ENCODE measurements at regions not wholly inside any gene's neighbourhood (a gene's known extent, or its start where the extent isn't known, plus 50 kb on each side); places are given as distances from the start of the nearest gene placed in this dataset.
"Not testable (repeated sequence)": the region's sequence is repeated elsewhere in the genome, so short reads cannot be mapped to it uniquely, and the experiment has no call there.

- intact Hi-C loops (cut with micrococcal nuclease) = no loop called here
Observed at GRCh38 chr6:132143258-132143657, 192.1 kb upstream of the CCN2 start.

- intact Hi-C loops (cut with micrococcal nuclease) = no loop called here
Observed at GRCh38 chr6:132142768-132143167, 191.6 kb upstream of the CCN2 start.

DNA sequence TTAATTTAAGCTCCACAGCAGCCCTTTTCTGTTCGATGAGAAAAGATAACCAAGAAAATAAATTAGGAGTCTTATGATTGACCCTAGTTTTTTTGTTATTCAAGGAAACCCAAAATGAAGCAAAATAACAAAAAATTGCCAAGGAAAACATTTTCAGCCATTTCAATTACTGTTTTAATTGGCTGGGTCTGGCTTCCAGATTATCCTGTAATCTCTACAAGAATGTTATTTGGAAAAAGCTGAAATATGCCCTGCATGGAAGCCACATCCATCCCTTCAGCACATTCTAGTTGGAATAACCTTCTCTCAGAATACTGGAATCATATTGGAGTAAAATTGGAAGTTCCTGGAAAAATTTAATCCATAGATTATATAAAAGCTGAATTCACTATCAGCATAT, 191.1 kb upstream of the CCN2 start:
- intact Hi-C loops (cut with micrococcal nuclease) = no loop called here

GRCh38 chr6:132140189-132140588, 189.0 kb upstream of the CCN2 start:
- intact Hi-C loops (cut with micrococcal nuclease) = no loop called here

DNA sequence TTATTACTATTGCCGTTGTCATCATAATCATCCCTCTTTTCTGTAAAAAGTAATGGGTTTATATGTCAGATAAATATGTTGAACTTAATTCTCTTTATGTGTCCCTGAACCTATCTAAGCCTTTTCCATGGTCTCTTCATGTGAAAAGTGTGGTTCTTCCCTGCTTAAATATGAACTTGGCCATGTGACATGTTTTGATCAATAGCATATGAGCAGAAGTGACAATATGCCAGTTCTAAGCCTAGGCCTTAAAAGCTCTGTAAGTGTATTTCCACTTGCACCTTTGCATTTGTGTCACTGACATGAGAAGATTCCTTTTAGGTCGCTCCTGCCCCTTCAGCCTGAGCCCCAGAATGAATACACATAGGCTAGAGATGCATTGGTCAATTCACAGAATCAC, 188.4 kb upstream of the CCN2 start:
- intact Hi-C loops (cut with micrococcal nuclease) = no loop called here

- intact Hi-C loops (cut with micrococcal nuclease) = no loop called here
Observed at GRCh38 chr6:132136981-132137380, 185.8 kb upstream of the CCN2 start.

GRCh38 chr6:132135409-132135808, 184.2 kb upstream of the CCN2 start:
- intact Hi-C loops (cut with micrococcal nuclease) = no loop called here

DNA sequence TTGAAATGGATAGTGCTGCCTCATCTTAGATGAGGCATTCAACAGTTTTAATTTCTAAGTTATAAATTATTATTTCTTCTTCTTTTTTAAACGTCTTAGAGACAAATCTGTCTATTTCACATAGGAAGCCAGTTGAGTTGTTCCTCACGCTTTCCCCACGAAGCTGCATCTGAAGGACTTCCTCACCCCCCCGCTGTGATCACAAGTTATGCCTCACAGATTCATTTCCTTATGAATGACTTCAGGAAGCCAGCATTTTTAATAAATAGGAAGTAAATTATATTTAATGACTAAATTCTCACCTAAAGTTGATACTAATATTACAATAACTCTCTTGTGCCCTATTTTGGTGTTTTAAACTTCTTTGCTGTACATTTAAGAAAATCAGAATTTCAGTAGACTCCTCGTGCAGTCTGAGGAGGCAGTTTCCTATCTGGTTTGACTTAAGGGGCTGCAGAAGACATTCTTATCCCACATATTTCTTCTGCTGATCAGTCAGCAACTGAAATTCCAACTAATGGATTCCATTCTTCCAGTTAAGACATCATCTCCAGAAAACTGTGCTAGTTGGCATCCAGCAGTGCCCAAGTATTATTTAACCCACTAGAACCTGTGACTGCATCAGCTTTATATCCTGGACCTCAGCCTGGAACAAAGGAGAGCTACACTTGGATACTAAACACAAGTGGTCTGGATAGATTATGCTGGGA, 182.7 kb upstream of the CCN2 start:
- intact Hi-C loops (cut with micrococcal nuclease) = no loop called here

GRCh38 chr6:132132924-132133639, 181.9 kb upstream of the CCN2 start:
- intact Hi-C loops (cut with micrococcal nuclease) = no loop called here

GRCh38 chr6:132132422-132132821, 181.2 kb upstream of the CCN2 start:
- intact Hi-C loops (cut with micrococcal nuclease) = no loop called here

- intact Hi-C loops (cut with micrococcal nuclease) = no loop called here
Observed at GRCh38 chr6:132131758-132132157, 180.6 kb upstream of the CCN2 start.

DNA sequence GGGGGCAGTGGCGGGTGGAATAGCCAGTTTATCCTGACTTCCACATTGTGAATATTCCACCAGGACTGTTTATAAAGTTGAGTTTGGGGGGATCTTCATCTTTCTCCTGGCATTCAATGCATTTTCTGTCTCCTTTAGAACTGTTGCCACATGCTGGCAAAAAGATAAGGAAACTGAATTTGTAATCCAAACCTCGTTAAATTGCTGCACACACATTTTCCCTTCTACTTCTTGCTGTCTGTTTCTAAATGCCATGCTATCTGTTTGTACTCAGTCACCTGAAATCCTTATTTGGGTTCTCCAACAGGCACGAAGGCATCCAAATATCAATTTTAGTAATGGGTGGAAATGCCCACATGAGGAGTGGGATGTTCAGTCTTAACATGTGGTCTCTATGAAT, 180.2 kb upstream of the CCN2 start:
- intact Hi-C loops (cut with micrococcal nuclease) = no loop called here

DNA sequence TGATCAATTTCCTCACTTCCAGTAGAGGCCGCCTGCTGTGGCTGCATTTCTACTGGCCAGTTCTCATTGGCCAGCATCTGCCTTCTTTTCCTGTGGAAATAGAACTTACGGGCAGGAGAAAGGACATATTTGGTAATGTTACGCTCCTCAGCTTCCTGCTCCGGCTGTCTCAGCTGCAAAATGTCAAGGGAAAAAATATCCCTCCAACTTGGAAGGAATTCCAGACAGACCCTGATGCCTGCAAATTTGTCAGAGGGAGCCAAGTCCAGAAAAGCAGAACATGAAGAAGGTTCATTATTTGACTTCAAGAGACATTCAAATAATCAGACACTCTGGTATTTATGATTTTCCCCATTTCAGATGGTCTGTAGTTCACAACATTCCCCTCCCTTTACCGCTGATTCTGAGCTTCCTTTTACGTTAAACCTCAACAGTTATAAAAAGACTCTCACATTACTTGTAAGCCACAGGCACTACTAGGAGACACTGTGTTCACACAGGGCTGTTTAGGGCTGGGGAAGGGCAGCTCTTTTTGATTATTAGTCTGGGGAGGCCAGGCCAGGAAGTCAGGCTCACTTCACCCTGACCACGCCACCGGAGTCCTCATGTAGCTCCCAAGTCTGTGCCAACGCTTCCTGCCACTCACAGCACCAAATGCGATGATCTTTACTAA, 179.6 kb upstream of the CCN2 start:
- intact Hi-C loops (cut with micrococcal nuclease) = no loop called here

GRCh38 chr6:132128424-132128823, 177.3 kb upstream of the CCN2 start:
- intact Hi-C loops (cut with micrococcal nuclease) = no loop called here

- intact Hi-C loops (cut with micrococcal nuclease) = no loop called here
Observed at GRCh38 chr6:132126150-132126549, 175.0 kb upstream of the CCN2 start.

- intact Hi-C loops (cut with micrococcal nuclease) = no loop called here
Observed at GRCh38 chr6:132122871-132123270, 171.7 kb upstream of the CCN2 start.

DNA sequence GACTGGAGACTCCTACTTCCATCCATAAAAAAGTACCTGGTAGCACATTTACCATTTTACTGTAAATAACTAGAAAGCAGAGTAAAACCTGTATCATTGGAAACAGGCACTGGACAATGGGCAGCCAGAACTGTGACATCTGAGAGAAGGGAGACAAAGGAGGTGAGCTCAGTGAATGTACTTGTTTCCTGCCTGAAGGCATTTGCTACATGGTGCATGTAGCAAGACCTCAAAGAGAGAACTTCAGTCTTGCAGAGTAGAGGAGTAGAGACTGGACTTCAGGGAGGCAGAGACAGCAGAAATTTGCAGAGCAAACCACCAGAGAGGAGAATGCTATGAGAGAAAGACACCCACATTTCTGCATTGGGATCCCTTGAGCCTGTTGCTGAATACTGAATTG, 171.0 kb upstream of the CCN2 start:
- intact Hi-C loops (cut with micrococcal nuclease) = no loop called here

DNA sequence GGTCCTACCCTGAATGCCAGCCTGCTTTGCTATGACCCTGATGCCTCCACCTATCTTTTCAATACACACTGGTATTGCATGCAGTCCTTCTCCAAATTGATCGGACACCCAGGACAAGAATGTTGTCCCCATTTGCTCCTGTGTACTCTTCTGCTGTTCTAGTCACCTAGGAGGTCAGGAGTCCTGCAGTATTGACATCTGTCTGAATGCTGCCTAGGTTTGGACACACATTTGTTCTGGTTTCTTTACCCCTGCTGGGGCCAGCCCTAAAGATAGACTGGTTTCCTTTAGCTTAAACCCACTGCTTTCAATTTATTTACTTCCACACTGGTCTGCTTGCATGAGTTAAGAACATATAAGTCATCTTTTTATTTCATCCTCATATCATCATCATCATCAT, 167.0 kb upstream of the CCN2 start:
- intact Hi-C loops (cut with micrococcal nuclease) = no loop called here

DNA sequence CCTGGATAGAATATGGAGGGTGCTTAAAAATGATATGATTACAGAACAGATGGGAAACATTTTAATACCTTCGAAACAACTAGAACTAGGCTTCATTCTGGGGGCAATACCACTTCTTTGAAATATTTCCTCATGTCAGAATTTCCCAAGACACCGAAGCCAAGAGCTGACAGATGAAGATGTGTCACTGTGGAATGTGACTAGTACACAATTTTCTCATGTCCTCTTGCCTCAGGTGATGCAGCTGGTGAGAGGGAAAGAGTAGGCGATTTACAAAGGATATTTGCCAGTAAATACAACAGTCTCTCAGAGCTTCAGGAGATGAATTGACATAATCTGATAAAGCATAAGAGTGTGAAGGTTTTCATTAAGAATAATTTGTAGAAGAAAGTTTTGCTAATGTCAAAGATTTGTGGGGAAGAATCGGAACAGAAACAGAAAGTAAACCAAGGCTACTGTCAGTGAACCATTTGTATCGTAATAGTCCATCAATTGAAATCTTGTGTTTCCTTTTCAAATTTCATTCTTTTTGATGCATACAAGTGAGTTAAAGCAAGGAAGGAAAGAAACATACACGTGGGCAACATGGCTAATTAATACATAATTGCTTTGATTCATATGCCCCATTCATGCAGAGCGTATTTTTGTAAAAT, 164.7 kb upstream of the CCN2 start:
- intact Hi-C loops (cut with micrococcal nuclease) = no loop called here

DNA sequence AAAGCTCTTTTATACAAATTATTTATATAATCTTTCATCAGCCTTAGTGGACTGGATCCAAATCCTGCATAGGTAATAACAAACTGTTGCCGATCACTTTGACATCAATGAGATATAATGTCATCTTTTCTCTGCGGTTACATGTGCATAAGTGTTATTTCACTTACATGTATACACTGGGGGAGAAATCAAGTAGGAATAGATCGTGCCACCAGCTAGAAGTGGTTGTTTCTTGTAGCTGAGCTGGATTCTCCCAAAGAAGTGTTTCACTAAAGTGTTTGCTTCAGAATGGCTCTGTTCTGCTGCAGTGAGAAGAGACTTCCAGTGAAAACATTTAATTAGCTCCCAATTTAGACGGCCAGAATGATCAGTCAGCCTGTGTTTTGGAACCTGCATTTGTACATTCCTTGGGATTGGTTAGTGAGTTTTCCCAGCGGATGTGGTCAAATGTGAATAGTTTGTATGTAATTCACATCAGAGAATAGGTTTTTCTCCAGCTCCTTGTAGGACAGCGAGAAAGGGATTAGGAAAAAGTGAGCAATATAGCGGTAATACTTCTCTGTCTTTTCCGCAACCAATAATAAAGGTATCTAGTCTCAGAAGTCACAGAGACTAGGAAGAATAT, 163.1 kb upstream of the CCN2 start:
- intact Hi-C loops (cut with micrococcal nuclease) = no loop called here

- intact Hi-C loops (cut with micrococcal nuclease) = not testable (repeated sequence)
Observed at GRCh38 chr6:132109752-132110151, 158.6 kb upstream of the CCN2 start.

GRCh38 chr6:132107896-132108295, 156.7 kb upstream of the CCN2 start:
- intact Hi-C loops (cut with micrococcal nuclease) = no loop called here

Measured in T-helper 2 cell treated with Interferon-gamma antibody and Interleukin-4, amounts not matched to agents 100 ng/mL and 5 ng/mL, for 36 hours (primary cell).